Astrocyte of the cerebellum (primary cell): ENCODE measurements at regions not wholly inside any gene's neighbourhood (a gene's known extent, or its start where the extent isn't known, plus 50 kb on each side); places are given as distances from the start of the nearest gene placed in this dataset.

Source experiments
- DNase-seq: peaks from one replicate; pipeline ENCODE4 v3.0.0-alpha.2; 2011; ENCODE audit warnings: low read depth
- H3K4me3 ChIP-seq: 2 replicates; pipeline ENCODE4 v1.5.1; 2011; ENCODE audit warnings: mild to moderate bottlenecking, low read depth, low read length, moderate library complexity
- CTCF ChIP-seq: IDR thresholded peaks from 2 replicates; pipeline ENCODE4 v1.5.1; 2012; ENCODE audit warnings: low read length, low read depth, moderate library complexity, mild to moderate bottlenecking; ENCODE audit errors: missing control alignments
- in situ Hi-C: cut with HindIII; loops from 2 replicates; pipeline ENCODE4 v1.10.0; 2017; ENCODE audit warnings: low sequenced_read_pairs

GRCh38 chr16:87173294-87173893, 143.8 kb downstream of the C16orf95 start:
- TF ChIP-seq CTCF, result no peak
- in situ Hi-C loops, result no loop called here
- DNase-seq, result no peak
- no peak overlapping the region for H3K4me3 ChIP-seq

GRCh38 chr16:87174061-87174460, 143.1 kb downstream of the C16orf95 start:
- H3K4me3 ChIP-seq, result no peak overlapping the region
- no peak for DNase-seq
- no peak for TF ChIP-seq CTCF
- in situ Hi-C loops, result no loop called here

- in situ Hi-C loops, result no loop called here
- DNase-seq, result no peak
- no peak for TF ChIP-seq CTCF
- no peak overlapping the region for H3K4me3 ChIP-seq
Measured at GRCh38 chr16:87176735-87177134, 140.5 kb downstream of the C16orf95 start.

GRCh38 chr16:87177673-87178072, 139.5 kb downstream of the C16orf95 start:
- no peak for DNase-seq
- in situ Hi-C loops, result no loop called here
- H3K4me3 ChIP-seq, result no peak overlapping the region
- no peak for TF ChIP-seq CTCF

- no peak for DNase-seq
- in situ Hi-C loops, result no loop called here
- no peak for TF ChIP-seq CTCF
- H3K4me3 ChIP-seq, result no peak overlapping the region
Measured at GRCh38 chr16:87178177-87178863, 138.9 kb downstream of the C16orf95 start.

GRCh38 chr16:87178977-87179376, 138.2 kb downstream of the C16orf95 start:
- in situ Hi-C loops, result no loop called here
- no peak overlapping the region for H3K4me3 ChIP-seq
- no peak for DNase-seq
- no peak for TF ChIP-seq CTCF
